ENCODE measurements at regions not wholly inside any gene's neighbourhood (a gene's known extent, or its start where the extent isn't known, plus 50 kb on each side); places are given as distances from the start of the nearest gene placed in this dataset.
A peak's percentile ranks its signal among the peaks of the same experiment; 100 is the strongest.
"Not testable (repeated sequence)": the region's sequence is repeated elsewhere in the genome, so short reads cannot be mapped to it uniquely, and the experiment has no call there.

DNA sequence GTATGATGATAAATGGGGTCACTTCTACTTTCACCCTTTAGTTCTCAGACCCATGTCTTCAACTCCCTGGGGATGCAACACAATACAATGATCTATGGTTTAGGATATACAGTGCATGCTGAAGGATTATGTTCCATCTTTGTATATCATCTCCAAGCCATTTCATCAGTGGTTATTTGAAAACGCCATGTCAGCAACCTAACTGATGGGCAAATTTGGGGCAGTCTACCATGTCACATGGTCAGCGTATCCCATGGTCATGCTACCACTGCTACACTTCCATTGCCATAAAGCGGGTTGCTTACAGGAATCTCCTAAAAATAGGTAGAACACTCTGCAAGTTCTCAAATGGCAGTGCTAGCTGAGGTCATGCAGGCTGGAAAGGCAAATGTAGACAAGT is 236.5 kb upstream of the ISX start:
- DNase-seq (ENCODE audit: low read depth) = no peak

GRCh38 chr22:34834059-34834458 is 231.9 kb upstream of the ISX start:
- no peak for DNase-seq (ENCODE audit: low read depth)

GRCh38 chr22:34834541-34834940 is 231.4 kb upstream of the ISX start:
- not testable (repeated sequence) for DNase-seq (ENCODE audit: low read depth)

DNA sequence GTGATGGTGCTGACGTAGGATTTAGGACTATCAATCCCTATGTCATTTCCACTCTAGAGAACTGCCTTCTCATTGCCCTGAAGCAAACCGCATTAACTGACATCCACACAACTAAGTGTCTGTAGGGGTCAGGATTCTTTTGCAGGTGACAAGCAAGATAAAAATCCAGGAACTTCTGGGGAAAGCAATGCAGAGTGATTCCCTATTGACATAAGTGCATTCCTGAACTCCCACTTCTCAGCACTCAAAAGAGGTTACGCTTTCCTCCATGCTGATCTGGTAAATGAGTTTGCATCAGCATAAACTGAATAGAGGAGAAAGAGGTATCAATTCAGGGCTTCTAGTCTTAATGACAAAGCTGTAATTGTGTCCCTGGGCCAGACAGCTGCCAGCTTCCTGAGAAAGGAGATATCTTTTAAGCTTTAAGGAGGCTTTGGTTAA is 224.6 kb upstream of the ISX start:
- peak; percentile 18 for DNase-seq (ENCODE audit: low read depth)

DNA sequence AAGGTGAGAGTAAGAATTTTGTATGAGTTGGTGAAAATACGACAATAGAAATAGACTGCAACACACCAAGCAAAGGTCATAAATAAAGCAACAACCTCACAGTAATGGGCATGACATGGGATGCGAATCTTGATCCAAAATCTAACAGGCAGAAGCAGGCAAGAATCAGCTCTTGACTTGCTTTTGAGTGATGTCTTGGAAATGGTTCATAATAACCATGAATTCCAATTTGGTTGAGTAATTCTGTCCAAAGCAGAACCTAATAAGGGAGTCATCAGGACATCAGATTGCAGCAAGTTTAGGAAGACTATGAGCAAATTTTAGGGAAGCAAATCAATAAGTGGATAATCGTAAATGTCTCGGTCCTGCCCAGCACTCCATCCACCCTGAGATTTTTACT is 224.0 kb upstream of the ISX start:
- no peak for DNase-seq (ENCODE audit: low read depth)

DNA sequence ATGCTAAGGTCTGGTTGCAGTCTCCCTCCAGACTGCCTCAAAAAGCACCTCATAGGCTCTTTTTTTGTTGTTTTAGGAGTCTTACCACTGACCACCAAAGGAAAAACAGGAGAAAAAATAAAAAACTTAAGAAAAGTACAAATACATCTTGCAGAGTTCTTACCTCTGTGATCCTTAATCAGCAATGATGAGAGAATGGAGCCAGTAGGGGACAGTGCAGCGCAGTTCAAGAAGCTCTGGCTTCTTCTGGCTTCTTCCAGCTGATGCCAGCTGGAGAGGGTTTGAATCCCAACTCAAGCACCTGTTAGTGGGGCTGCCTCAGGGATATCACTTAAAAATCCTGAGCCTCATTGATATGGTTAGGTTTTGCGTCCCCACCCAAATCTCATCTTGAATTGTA is 223.3 kb upstream of the ISX start:
- no peak for DNase-seq (ENCODE audit: low read depth)

- DNase-seq (ENCODE audit: low read depth) = not testable (repeated sequence)
These were observed 222.2 kb upstream of the ISX start for GRCh38 chr22:34843743-34844142.

DNA sequence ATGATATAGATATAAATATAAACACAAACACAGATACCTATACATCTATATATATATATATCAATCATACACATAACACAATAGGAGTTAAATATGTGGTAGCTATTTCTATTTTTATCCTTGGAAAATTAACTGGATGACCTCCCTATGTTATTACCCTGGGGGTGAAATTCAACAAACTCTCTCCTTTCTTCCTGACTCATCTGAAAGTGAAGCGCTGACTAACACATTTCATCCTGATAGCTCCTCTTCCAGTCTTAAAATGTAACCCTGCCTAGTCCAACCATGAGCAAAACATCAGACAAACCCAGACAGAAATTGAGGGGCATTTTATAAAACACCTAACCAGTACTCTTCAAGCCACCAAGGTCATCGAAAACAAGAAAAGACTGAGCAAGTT is 220.6 kb upstream of the ISX start:
- DNase-seq (ENCODE audit: low read depth) = peak; percentile 9

- peak; percentile 76 for DNase-seq (ENCODE audit: low read depth)
These were observed 218.9 kb upstream of the ISX start for GRCh38 chr22:34847072-34847471.

GRCh38 chr22:34849965-34850364 is 216.0 kb upstream of the ISX start:
- peak; percentile 31 for DNase-seq (ENCODE audit: low read depth)

GRCh38 chr22:34851918-34852662 is 213.9 kb upstream of the ISX start:
- DNase-seq (ENCODE audit: low read depth) = no peak

GRCh38 chr22:34855471-34855870 is 210.5 kb upstream of the ISX start:
- no peak for DNase-seq (ENCODE audit: low read depth)

GRCh38 chr22:34858066-34858465 is 207.9 kb upstream of the ISX start:
- DNase-seq (ENCODE audit: low read depth) = no peak

GRCh38 chr22:34861787-34862186 is 204.2 kb upstream of the ISX start:
- DNase-seq (ENCODE audit: low read depth) = no peak

DNA sequence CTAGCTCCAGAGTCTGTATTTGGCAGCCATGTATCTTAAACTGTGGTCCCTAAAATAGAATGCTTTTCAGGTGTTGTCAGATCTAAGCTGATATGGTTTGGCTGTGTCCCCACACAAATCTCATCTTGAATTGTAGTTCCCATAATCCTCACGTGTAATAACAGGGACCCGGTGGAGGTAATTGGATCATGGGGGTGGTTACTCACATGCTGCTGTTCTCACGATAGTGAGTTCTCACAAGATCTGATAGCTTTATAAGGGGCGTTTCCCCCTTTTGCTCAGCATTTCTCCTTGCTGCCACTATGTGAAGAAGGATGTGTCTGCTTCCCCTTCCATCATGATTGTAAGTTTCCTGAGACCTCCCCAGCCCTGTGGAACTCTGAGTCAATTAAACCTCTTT is 199.9 kb upstream of the ISX start:
- DNase-seq (ENCODE audit: low read depth) = no peak

- peak; percentile 75 for DNase-seq (ENCODE audit: low read depth)
These were observed 199.3 kb upstream of the ISX start for GRCh38 chr22:34866495-34867131.

- no peak for DNase-seq (ENCODE audit: low read depth)
These were observed 188.5 kb upstream of the ISX start for GRCh38 chr22:34877506-34877905.

- DNase-seq (ENCODE audit: low read depth) = peak; percentile 19
These were observed 187.8 kb upstream of the ISX start for GRCh38 chr22:34878171-34878570.

DNA sequence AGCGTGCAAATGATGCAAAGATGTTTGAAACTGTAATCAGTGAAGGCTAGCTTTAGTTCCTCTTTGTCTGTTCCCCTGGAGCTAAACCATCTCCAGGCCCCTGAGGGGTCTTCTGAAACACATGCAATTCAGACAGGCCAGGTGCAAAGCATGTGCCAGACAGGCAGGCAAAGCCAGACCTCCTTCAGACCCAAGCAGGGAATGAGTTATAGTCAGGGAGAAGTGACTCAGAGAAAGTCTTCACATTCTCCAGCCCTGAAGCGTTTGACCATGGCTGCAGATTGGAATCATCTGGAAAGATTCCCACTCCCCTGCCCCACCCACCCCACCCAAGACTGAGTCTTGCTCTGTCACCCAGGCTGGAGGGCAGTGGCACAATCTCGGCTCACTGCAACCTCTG is 187.0 kb upstream of the ISX start:
- peak; percentile 54 for DNase-seq (ENCODE audit: low read depth)

GRCh38 chr22:34880662-34881061 is 185.3 kb upstream of the ISX start:
- DNase-seq (ENCODE audit: low read depth) = no peak

DNA sequence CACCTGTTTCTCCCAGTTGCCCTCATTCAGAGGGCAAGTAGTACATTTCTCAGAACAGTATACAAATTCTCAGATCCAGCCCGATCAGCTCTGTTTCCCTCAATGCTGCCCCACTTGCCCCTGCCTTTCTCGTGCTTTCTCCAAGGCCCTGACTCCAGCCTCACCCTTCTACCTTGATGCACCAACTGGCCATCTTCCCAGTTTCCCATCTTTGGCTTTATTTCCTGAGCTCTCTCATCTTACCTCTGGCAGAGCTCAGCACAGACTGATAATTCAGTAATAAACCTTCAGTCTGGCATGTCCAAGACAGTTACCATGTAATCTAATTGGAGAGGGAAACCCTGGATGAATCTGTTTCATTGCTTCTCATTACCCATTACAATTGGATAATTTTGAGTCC is 184.5 kb upstream of the ISX start:
- DNase-seq (ENCODE audit: low read depth) = no peak

DNA sequence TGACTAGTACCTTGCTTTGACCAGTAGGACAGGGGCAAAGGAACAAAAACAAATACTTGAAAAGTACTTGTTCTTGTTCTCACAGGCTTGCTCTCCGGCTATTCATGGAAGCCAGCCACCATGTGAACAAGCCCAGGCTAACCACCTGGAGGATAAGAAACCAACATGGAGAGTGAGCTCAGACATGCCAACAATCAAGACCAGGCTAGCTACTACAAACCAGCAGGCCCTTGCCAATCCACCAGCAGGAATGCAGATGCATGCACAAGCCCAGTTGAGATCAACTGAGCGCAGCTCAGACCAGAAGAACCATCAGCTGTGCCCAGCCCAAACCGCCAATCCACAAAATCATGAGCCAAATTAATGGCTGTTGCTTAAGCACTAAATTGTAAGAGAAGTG is 180.1 kb upstream of the ISX start:
- DNase-seq (ENCODE audit: low read depth) = no peak

GRCh38 chr22:34886391-34886790 is 179.6 kb upstream of the ISX start:
- DNase-seq (ENCODE audit: low read depth) = no peak

- no peak for DNase-seq (ENCODE audit: low read depth)
These were observed 179.1 kb upstream of the ISX start for GRCh38 chr22:34886812-34887211.

Measured in renal cortical epithelial cell (primary cell).